IPS-NIHi7 (cell line): ENCODE measurements at regions not wholly inside any gene's neighbourhood (a gene's known extent, or its start where the extent isn't known, plus 50 kb on each side); places are given as distances from the start of the nearest gene placed in this dataset.
"Not testable (repeated sequence)": the region's sequence is repeated elsewhere in the genome, so short reads cannot be mapped to it uniquely, and the experiment has no call there.

Experiments used
- DNase-seq: peaks from one replicate; pipeline ENCODE4 v3.0.0; 2012; ENCODE audit warnings: mixed read lengths; ENCODE audit errors: extremely low spot score

GRCh38 chr7:65510187-65510538, 136.5 kb downstream of the ZNF92 start:
- DNase-seq, result not testable (repeated sequence)

- not testable (repeated sequence) for DNase-seq
These were observed 146.1 kb downstream of the ZNF92 start for GRCh38 chr7:65519751-65520150.

- not testable (repeated sequence) for DNase-seq
These were observed 172.0 kb downstream of the ZNF92 start for GRCh38 chr7:65545465-65546161.

GRCh38 chr7:65549589-65550443, 176.2 kb downstream of the ZNF92 start:
- DNase-seq, result not testable (repeated sequence)

GRCh38 chr7:65550444-65550809, 176.8 kb downstream of the ZNF92 start:
- not testable (repeated sequence) for DNase-seq

GRCh38 chr7:65551042-65551441, 177.4 kb downstream of the ZNF92 start:
- DNase-seq, result not testable (repeated sequence)

GRCh38 chr7:65554553-65555476, 181.2 kb downstream of the ZNF92 start:
- DNase-seq, result not testable (repeated sequence)

GRCh38 chr7:65558584-65558983, 184.9 kb downstream of the ZNF92 start:
- DNase-seq, result not testable (repeated sequence)

- not testable (repeated sequence) for DNase-seq
These were observed 188.2 kb downstream of the ZNF92 start for GRCh38 chr7:65561786-65562372.

- not testable (repeated sequence) for DNase-seq
These were observed 188.9 kb downstream of the ZNF92 start for GRCh38 chr7:65562522-65562921.

- not testable (repeated sequence) for DNase-seq
These were observed 189.7 kb downstream of the ZNF92 start for GRCh38 chr7:65563333-65563732.

GRCh38 chr7:65568226-65568625, 194.6 kb downstream of the ZNF92 start:
- DNase-seq, result not testable (repeated sequence)

GRCh38 chr7:65570990-65571389, 197.3 kb downstream of the ZNF92 start:
- DNase-seq, result not testable (repeated sequence)

- DNase-seq, result not testable (repeated sequence)
These were observed 198.9 kb downstream of the ZNF92 start for GRCh38 chr7:65572581-65572980.

GRCh38 chr7:65576370-65576769, 202.7 kb downstream of the ZNF92 start:
- DNase-seq, result not testable (repeated sequence)

GRCh38 chr7:65582518-65583119, 209.0 kb downstream of the ZNF92 start:
- not testable (repeated sequence) for DNase-seq

- DNase-seq, result not testable (repeated sequence)
These were observed 228.8 kb downstream of the ZNF92 start for GRCh38 chr7:65602495-65602894.

- DNase-seq, result no peak
These were observed 235.5 kb downstream of the ZNF92 start for GRCh38 chr7:65609131-65609530.

GRCh38 chr7:65613644-65614289, 240.1 kb downstream of the ZNF92 start:
- DNase-seq, result not testable (repeated sequence)

GRCh38 chr7:65616111-65616510, 242.5 kb downstream of the ZNF92 start:
- DNase-seq, result not testable (repeated sequence)
